ENCODE measurements at regions not wholly inside any gene's neighbourhood (a gene's known extent, or its start where the extent isn't known, plus 50 kb on each side); places are given as distances from the start of the nearest gene placed in this dataset.

DNA sequence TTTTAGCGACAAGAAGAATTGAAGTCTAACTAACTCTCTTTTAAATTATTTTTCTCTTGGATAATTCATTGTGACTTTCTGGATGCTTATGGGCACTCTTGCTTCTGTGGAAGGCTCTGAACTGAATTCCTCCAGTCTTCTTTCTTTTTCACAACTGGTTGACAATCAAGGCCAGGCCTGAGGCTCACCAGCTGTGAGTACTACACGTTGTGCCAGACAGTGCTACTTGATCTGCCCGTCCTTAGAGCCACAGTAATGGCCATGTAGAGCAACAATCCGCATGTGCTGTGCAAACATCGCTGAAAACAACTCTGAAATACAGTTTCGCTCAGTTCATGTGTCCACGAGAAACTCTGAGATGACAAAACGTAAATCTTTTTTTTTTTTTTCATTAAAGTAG lies 1336.3 kb upstream of the AGA start:
- TF ChIP-seq, protein P1, sequence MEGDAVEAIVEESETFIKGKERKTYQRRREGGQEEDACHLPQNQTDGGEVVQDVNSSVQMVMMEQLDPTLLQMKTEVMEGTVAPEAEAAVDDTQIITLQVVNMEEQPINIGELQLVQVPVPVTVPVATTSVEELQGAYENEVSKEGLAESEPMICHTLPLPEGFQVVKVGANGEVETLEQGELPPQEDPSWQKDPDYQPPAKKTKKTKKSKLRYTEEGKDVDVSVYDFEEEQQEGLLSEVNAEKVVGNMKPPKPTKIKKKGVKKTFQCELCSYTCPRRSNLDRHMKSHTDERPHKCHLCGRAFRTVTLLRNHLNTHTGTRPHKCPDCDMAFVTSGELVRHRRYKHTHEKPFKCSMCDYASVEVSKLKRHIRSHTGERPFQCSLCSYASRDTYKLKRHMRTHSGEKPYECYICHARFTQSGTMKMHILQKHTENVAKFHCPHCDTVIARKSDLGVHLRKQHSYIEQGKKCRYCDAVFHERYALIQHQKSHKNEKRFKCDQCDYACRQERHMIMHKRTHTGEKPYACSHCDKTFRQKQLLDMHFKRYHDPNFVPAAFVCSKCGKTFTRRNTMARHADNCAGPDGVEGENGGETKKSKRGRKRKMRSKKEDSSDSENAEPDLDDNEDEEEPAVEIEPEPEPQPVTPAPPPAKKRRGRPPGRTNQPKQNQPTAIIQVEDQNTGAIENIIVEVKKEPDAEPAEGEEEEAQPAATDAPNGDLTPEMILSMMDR (IDR thresholded peaks at IDR 0.05 in 2 of 3, conservative IDR thresholded peaks at IDR 0.05 in 1 of 3; ENCODE audit: borderline replicate concordance in 1 of 3, insufficient read depth in 1 of 3, low read depth in 2 of 3, low read length in 2 of 3) = no peak
- TF ChIP-seq TCF7L2 (IDR thresholded peaks at IDR 0.05; ENCODE audit: borderline replicate concordance, extremely low read depth, insufficient read depth, insufficient read length) = no peak

Measured in HCT116 (cell line).